Stimulated activated naive CD8-positive, alpha-beta T cell treated with anti-CD3 and anti-CD28 coated beads, Interleukin-15, amount 100 ng/mL, for 72 hours (primary cell): ENCODE measurements at regions not wholly inside any gene's neighbourhood (a gene's known extent, or its start where the extent isn't known, plus 50 kb on each side); places are given as distances from the start of the nearest gene placed in this dataset.

Experiments
- ATAC-seq: fragments of 150-1000 bp; cut with Tn5 transposase; 2 replicates; pipeline ENCODE4 v1.10.0; 2021; ENCODE audit warnings: mild to moderate bottlenecking, moderate library complexity
- DNase-seq, 2 donors: peaks; one replicate each; pipeline ENCODE4 v3.0.0; 2021 to 2022
- H3K27ac Mint-ChIP-seq, 2 donors: one replicate each; pipeline ENCODE4 v1.8.0; 2022; ENCODE audit warnings: mild to moderate bottlenecking in 2 of 2, mixed read lengths in 2 of 2, moderate library complexity in 2 of 2
- H3K27me3 Mint-ChIP-seq: one replicate; pipeline ENCODE4 v1.8.0; 2022; ENCODE audit warnings: mixed read lengths
- H3K4me1 Mint-ChIP-seq: one replicate; pipeline ENCODE4 v1.8.0; 2022; ENCODE audit warnings: mild to moderate bottlenecking, mixed read lengths
- H3K4me3 Mint-ChIP-seq, 2 donors: one replicate each; pipeline ENCODE4 v1.8.0; 2022; ENCODE audit warnings: mild to moderate bottlenecking in 2 of 2, mixed read lengths in 2 of 2, moderate library complexity in 1 of 2
- H3K9me3 Mint-ChIP-seq, 2 donors: one replicate each; pipeline ENCODE4 v1.8.0; 2022; ENCODE audit warnings: mixed read lengths in 2 of 2

DNA sequence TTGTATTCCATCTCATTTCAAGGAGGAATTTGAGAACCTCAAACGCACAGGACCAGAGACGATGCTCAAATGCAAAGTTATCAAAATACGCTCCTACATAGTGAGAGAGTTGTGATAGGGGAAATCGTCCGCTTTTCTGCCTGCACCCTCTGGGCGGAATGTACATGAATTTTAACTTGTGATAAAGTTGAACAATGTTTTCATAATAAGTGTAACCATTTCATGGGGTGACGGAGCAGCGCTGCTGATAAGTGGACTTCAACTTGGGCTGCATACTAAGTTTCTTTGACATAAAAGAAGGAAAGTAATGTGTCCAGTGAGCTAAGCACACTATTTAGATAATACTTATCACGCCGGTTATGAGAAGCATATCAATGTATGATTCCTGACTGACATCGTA is 497.5 kb upstream of the MGMT start:
- H3K9me3 Mint-ChIP-seq = no peaks in the 10 kb centered on the region
- H3K27ac Mint-ChIP-seq = no peak overlapping the region
- H3K4me1 Mint-ChIP-seq = no peaks in the 10 kb centered on the region
- no peak overlapping the region for H3K4me3 Mint-ChIP-seq
- peaks cover 11% of the 10 kb centered on the region for H3K27me3 Mint-ChIP-seq
- no peak for DNase-seq
- no peak for ATAC-seq

DNA sequence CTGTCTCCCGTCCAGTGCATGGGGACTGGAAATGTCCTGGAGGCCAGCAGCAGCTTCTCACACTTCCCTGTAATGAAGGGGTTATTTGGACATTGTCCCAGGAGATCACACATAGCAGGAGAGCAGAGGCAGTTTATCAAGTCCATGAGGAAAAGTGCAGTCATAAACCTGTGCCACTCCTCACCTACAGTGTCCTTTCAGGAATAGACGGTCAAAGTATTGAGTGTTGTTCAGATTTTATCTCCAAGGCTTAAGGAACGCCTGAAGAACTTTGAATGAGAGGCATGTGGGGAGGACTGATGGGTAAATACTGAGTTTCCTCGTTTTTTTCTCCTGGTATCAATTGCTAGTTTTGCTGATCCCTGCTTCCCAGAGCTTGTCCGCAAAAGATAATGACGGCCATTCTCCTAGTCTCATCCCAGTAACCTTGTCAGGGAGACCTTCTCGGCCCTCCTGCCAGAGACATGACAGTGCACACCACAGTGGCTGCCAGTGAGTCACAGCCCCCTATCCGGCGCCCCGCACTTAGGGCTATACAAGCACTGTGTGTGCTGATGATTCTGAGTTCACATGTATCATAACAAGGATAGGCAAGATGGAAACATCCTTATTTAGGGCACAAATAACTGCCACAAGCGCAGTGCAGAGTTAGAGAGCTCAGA is 495.5 kb upstream of the MGMT start:
- no peak for DNase-seq
- Mint-ChIP-seq H3K27ac (no peak overlapping the region), H3K9me3 (no peaks in the 10 kb centered on the region), H3K4me1 (no peaks in the 10 kb centered on the region), H3K27me3 (peaks cover 11% of the 10 kb centered on the region), H3K4me3 (no peak overlapping the region)
- ATAC-seq = no peak

DNA sequence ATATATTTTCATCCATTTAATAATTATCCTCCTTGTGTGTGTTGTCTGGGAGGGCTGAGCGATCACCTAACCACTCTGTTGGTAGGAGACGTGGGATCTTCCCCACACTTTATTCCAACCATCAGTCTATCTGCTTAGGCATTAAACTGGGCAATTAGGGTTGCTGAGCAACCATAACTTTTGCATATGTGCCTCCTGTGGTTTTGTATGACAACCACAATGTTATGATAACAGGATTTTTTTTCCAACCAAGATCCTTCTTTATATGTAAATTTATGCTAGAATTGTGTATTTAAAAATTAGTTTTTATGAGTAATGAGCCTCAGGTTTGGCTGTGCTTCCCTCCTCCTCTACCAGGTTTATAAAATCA is 495.0 kb upstream of the MGMT start:
- Mint-ChIP-seq H3K9me3 (no peaks in the 10 kb centered on the region), H3K4me1 (no peaks in the 10 kb centered on the region), H3K27me3 (peaks cover 11% of the 10 kb centered on the region), H3K4me3 (no peak overlapping the region), H3K27ac (no peak overlapping the region)
- ATAC-seq = no peak
- DNase-seq = no peak

DNA sequence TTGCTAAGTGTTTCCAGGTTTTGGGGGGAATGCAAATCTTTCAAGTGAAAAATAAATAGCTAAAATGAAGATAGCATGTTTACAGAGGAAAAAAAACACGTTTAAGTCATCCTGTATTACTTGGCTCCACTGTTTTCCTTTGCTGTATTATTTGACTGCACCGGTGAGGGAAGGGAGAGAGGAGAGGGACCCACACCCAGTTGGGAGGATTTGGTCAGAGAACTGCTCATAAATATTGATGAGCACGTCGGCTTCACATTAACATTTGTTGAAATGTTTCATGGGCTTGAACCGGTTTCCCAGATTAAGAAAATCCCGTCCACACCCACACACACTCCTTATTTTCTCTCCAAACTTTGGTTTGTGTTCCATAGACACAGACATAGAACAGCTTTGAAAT is 493.8 kb upstream of the MGMT start:
- DNase-seq (no peak), ATAC-seq (no peak)
- Mint-ChIP-seq H3K27me3 (peaks cover 11% of the 10 kb centered on the region), H3K4me3 (no peak overlapping the region), H3K27ac (no peak overlapping the region), H3K4me1 (no peaks in the 10 kb centered on the region), H3K9me3 (no peaks in the 10 kb centered on the region)

DNA sequence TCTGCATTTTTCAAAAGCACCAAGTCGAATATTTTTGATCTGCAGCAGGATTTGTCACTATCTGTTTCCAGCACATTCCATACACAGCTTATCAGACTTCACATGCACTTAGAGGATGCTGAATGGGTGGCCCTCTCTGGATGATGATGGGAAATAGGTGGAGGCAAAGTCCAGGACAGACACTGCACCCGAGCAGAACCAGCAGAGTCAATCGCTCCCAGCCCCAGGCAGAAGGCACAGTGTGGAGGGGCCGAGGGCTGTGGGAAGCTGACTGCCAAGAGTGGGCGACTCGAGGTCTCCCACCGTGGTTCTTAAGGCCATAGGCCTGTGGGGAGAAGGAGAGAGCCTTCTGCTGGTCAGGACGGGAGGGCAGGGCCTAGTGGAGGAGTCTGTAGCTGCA is 490.2 kb upstream of the MGMT start:
- Mint-ChIP-seq H3K4me1 (no peaks in the 10 kb centered on the region), H3K9me3 (no peaks in the 10 kb centered on the region), H3K27me3 (no peaks in the 10 kb centered on the region), H3K27ac (no peak overlapping the region), H3K4me3 (no peak overlapping the region)
- ATAC-seq (peak; percentile 10), DNase-seq (no peak)

DNA sequence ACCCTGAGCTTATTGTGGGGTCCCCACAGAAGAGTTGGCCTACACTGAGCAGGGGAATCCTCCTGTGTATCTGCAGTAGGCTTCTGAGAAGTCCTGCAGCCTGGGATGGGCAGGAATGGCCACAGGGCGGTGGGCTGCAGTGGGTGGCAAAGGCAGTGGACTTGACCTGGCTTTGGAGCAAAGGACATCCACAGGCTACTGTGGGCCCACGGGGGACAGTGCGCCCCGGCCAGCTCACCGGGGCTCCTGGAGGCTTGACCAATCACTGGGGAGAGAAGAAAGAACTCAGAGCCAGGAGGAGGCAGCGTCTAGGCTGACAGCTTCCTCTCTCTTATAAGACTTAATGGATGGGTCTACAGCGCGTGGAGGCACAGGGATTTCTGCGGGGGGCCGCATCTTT is 488.8 kb upstream of the MGMT start:
- DNase-seq = no peak
- no peaks in the 10 kb centered on the region for H3K27me3 Mint-ChIP-seq
- ATAC-seq = peak; percentile 19
- no peaks in the 10 kb centered on the region for H3K4me1 Mint-ChIP-seq
- H3K4me3 Mint-ChIP-seq = no peak overlapping the region
- H3K9me3 Mint-ChIP-seq = no peaks in the 10 kb centered on the region
- no peak overlapping the region for H3K27ac Mint-ChIP-seq

DNA sequence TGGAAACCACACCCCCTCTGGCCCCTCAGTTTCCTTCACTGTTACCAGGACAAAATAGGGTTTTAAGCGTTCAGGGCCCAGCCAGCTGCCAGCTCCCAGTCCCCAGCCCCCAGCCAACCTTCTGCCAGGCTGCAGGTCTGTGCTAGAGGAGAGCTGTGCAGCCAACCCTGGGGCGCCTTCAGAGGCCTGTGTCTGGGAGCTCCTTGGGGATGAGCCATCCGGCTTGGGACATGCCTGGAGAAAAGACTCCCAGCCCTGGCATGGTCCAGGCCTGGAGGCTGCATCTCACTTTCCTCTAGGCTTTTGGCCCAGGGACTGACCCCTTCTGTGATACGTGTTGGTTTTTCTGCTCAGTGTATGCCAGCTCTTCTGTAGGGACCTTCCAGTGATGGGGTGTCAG is 487.6 kb upstream of the MGMT start:
- ATAC-seq = peak; percentile 4
- H3K27me3 Mint-ChIP-seq = no peaks in the 10 kb centered on the region
- no peak overlapping the region for H3K27ac Mint-ChIP-seq
- no peaks in the 10 kb centered on the region for H3K4me1 Mint-ChIP-seq
- DNase-seq = no peak
- no peak overlapping the region for H3K4me3 Mint-ChIP-seq
- H3K9me3 Mint-ChIP-seq = no peaks in the 10 kb centered on the region

DNA sequence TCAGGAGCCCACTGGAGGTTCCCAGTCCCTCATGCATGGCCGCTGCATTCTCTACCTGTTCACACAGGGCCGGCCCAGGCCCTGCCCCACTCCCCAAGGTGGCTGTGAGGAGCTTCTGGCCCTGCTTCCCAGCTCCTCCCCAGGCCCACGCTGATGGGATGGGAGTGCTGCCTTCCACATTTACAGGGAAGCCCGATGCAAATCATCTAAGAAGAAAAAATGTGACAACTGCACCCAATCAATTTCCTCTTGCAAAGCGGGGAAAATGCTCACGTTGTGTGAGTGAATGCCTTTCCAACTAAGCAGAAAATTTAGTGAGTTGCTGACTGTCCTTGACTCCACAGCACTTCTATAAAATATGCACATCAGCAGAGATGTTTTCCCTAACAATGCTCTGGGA is 485.8 kb upstream of the MGMT start:
- Mint-ChIP-seq H3K4me3 (no peak overlapping the region), H3K4me1 (no peaks in the 10 kb centered on the region), H3K27me3 (no peaks in the 10 kb centered on the region), H3K27ac (no peak overlapping the region), H3K9me3 (no peaks in the 10 kb centered on the region)
- no peak for ATAC-seq
- DNase-seq = no peak

DNA sequence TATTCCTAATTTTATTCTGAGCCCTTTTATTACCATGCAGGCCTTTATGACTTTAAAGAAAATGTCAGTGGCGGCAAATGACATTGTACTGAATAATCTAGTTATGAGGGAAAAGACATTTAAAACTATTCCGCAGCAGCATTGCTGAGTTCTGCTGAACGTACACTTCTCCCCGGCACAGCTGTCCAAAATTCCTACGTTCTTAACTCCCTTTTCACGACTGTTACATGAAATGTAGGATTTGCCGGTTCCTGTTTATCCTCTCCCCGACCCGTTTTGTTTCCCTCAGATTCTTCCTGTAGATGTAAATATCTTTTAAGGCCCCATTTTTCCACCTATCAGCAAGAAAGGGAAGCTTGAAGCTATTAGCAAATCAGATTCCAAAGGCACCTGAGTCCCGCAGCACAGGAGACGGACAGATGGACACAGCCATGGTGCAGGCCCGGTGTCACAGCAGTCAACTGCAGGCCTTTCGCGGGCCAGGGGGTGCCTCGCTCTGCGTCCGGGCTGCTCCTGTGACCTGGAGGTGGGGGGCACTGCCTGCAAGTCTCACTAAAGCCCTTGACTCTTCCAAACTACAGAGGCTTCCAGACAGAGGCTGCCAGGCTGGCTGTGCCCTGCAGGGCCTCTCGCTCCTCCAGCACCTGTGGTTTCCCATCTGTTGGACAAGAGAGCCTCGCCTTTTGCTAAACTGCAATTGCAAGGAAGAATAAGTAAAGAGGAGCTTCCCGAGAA is 485.0 kb upstream of the MGMT start:
- Mint-ChIP-seq H3K9me3 (no peaks in the 10 kb centered on the region), H3K4me1 (no peaks in the 10 kb centered on the region), H3K27me3 (no peaks in the 10 kb centered on the region), H3K4me3 (no peak overlapping the region), H3K27ac (no peak overlapping the region)
- ATAC-seq (no peak), DNase-seq (no peak)

DNA sequence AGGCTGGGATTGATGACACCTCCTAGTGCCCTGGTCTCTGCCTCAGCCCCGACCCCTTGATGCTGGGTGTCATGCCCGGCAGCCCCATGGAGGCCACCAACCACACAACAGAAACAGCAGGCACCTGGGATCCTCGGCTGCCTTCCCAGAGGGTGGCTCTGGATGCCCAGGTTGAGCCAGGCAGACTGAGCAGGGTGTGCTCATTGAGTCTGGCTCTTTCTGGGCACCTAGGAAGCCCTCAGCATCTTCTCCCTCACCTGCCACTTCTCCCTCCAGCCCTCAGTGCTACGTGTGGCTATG is 484.5 kb upstream of the MGMT start:
- ATAC-seq (no peak), DNase-seq (no peak)
- Mint-ChIP-seq H3K27me3 (no peaks in the 10 kb centered on the region), H3K9me3 (no peaks in the 10 kb centered on the region), H3K4me3 (no peak overlapping the region), H3K4me1 (no peaks in the 10 kb centered on the region), H3K27ac (no peak overlapping the region)

DNA sequence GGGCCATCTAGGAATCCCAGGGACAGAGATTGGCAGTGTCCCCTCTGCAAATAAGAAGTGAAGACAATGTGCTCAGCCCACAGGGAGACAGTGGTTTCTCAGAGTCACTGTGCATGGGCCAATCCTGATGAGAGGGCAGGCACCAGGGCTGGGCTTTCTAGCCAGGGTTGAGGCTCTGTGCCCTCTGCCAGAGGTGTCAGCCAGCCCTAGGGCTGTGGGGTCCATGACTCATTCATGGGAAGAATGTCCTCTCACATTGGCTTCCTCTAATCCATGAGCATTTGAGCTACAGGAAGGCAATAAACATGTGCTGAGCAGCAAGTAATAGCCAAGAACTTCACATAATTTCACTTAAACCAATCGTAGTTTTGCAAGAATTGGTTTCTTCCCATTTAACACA is 482.0 kb upstream of the MGMT start:
- no peak overlapping the region for H3K4me3 Mint-ChIP-seq
- DNase-seq = no peak
- no peaks in the 10 kb centered on the region for H3K4me1 Mint-ChIP-seq
- no peak overlapping the region for H3K27ac Mint-ChIP-seq
- H3K9me3 Mint-ChIP-seq = no peaks in the 10 kb centered on the region
- ATAC-seq = no peak
- H3K27me3 Mint-ChIP-seq = no peaks in the 10 kb centered on the region

DNA sequence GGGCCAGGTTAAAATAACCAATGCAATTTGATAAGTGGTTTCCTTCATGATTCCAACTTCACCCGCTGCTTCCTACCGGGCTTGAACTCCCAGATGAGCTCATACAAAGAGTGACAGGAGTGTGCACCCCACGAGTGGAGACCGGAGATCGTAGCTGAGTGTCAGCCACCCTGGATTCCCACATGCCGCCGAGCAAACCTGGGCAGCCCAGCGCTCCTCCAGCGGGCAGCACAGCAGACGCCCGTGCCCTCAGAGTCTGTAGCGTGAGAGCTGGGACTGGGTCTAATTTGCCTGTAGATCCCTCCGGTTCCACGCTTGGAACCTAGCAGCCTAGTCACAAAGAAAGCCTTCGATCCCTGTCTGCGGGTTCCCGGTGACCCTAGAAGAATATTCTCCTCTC is 476.1 kb upstream of the MGMT start:
- no peak for DNase-seq
- peaks cover 8% of the 10 kb centered on the region for H3K27me3 Mint-ChIP-seq
- no peak overlapping the region for H3K27ac Mint-ChIP-seq
- no peak overlapping the region for H3K4me3 Mint-ChIP-seq
- H3K4me1 Mint-ChIP-seq = no peaks in the 10 kb centered on the region
- no peaks in the 10 kb centered on the region for H3K9me3 Mint-ChIP-seq
- ATAC-seq = no peak

DNA sequence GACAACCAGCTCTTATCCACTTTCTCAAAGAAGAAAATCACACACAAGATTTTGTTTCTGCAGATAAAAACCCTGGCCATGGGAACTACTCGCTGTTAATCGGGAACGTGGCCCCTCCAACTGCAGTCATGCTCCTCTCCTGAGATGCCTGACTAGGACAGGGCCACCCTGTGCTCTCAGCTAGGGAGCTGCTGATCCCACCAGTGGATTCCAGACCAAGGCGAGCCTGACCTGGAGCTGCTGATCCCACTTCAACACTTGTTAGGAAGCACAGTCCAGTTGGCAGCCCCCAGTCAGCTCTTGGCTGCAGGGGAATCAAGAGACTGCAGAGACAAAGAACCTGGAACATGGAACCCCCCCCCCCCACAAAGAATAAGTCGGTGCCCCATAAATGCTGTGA is 474.3 kb upstream of the MGMT start:
- Mint-ChIP-seq H3K4me3 (no peak overlapping the region), H3K27me3 (peaks cover 8% of the 10 kb centered on the region), H3K4me1 (no peaks in the 10 kb centered on the region), H3K9me3 (no peaks in the 10 kb centered on the region), H3K27ac (no peak overlapping the region)
- ATAC-seq (no peak), DNase-seq (no peak)

DNA sequence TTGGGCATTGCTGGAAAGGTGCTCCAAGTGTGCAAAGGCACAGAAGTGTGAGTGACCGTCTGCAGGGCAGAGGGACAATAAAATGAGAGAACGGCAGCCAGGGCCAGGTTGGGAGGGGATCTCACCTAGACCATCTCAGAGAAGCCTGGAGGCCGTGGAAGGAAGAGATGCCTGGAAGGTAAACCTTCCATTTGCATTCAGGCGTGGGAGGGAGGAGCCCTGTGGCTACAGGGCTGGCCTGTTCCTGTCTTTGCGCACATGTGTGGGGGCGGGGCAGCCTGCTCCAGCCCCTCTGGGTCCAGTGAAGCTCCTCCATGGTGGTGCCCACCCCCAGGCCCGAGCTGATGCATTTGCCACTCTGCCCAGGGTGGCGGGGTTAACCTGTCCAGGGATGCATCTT is 473.6 kb upstream of the MGMT start:
- H3K4me3 Mint-ChIP-seq = no peak overlapping the region
- ATAC-seq (no peak), DNase-seq (no peak)
- no peaks in the 10 kb centered on the region for H3K9me3 Mint-ChIP-seq
- no peaks in the 10 kb centered on the region for H3K4me1 Mint-ChIP-seq
- no peak overlapping the region for H3K27ac Mint-ChIP-seq
- H3K27me3 Mint-ChIP-seq = peaks cover 8% of the 10 kb centered on the region

DNA sequence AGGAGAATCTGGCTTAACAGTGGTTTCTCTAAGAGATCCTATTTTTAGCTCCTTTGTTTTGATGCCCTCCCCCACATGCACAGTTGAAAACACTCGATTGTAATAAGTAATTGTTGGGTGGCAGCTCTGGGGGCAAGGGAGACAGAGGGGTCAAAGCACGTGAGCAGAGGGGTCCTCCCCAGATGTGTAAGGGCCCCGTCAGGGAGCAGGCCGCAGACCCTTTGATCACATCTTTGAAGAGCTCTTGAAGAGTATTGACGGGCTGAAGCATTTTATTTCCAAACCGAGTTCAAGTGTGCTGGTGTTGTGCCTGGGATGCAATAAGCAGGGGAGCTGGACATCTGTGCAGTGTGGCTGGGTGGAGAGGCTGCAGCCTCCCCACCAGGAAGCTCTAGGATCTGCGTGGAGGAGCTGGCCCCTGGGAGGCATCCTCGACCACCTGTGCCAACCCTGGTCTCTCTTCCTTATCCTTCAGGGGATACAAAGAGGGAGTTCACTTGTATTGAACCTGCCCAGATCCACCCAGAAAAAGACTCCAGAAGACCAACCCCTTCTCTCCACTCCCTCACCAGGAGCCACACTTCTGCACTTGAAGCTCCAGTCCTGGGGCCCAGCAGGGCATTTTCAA is 473.0 kb upstream of the MGMT start:
- DNase-seq (no peak), ATAC-seq (no peak)
- Mint-ChIP-seq H3K27me3 (peaks cover 8% of the 10 kb centered on the region), H3K4me3 (no peak overlapping the region), H3K27ac (no peak overlapping the region), H3K9me3 (no peaks in the 10 kb centered on the region), H3K4me1 (no peaks in the 10 kb centered on the region)

DNA sequence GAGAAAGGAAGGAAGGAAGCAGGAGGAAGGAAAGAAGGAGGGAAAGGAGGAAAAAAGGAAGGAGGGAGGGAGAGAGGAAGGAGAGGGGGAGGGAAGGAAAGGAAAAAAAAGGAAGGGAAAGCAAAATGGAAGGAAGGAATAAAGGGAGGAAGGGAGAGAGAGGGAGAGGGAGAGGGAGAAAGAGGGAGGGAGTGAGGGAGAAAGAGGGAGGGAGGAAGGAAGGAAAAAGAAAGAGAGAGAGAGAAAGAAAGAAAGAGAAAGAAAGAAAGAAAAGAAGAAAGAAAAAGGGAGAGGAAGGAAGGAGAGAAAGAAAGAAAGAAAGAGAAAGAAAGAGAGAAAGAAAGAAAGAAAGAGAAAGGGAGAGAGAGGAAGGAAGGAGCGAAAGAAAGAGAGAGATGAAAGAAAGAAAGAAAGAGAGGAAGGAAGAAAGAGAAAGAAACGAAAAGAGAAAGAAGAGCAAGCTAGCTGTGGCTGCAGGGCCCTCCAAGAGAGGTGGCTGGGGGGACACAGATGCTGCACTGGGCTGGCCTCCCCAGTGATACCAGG is 472.4 kb upstream of the MGMT start:
- Mint-ChIP-seq H3K27ac (no peak overlapping the region), H3K4me3 (no peak overlapping the region), H3K27me3 (peaks cover 8% of the 10 kb centered on the region), H3K9me3 (no peaks in the 10 kb centered on the region), H3K4me1 (no peaks in the 10 kb centered on the region)
- ATAC-seq (no peak), DNase-seq (no peak)
